Keratinocyte (primary cell): ENCODE measurements at regions not wholly inside any gene's neighbourhood (a gene's known extent, or its start where the extent isn't known, plus 50 kb on each side); places are given as distances from the start of the nearest gene placed in this dataset.

Experiments
- CTCF ChIP-seq, 3 experiments: IDR thresholded peaks in 1 of 3; conservative IDR thresholded peaks in 1 of 3; optimal IDR thresholded peaks in 1 of 3; 2 replicates in 2 of 3; 3 replicates in 1 of 3; pipeline versions ENCODE3 to v1.5.1; 2011; ENCODE audit warnings: low read length in 3 of 3, mild to moderate bottlenecking in 3 of 3, moderate library complexity in 2 of 3, control low read depth in 1 of 3, inconsistent platforms in 1 of 3; ENCODE audit not compliant: insufficient read depth in 2 of 3; ENCODE audit errors: extremely low read depth in 1 of 3
- EZH2 ChIP-seq: IDR thresholded peaks from one replicate; pipeline ENCODE4 v1.6.1; 2012; ENCODE audit warnings: inconsistent platforms, mild to moderate bottlenecking, low read length, moderate library complexity

GRCh38 chr2:4391013-4391412 is 687.6 kb downstream of the DCDC2C start:
- TF ChIP-seq CTCF (optimal IDR thresholded peaks at IDR 0.05 in 1 of 3, IDR thresholded peaks at IDR 0.05 in 1 of 3, conservative IDR thresholded peaks at IDR 0.05 in 1 of 3; ENCODE audit: extremely low read depth in 1 of 3, insufficient read depth in 2 of 3, low read length in 3 of 3) (no peak), EZH2 (no peak)
